ENCODE measurements at regions not wholly inside any gene's neighbourhood (a gene's known extent, or its start where the extent isn't known, plus 50 kb on each side); places are given as distances from the start of the nearest gene placed in this dataset.

- Mint-ChIP-seq H3K27ac (no peak overlapping the region), H3K4me1 (ENCODE audit: low read depth) (peaks cover 4% of the 10 kb centered on the region), H3K9me3 (no peaks in the 10 kb centered on the region), H3K27me3 (peaks cover 10% of the 10 kb centered on the region), H3K4me3 (no peak overlapping the region), H3K36me3 (ENCODE audit: low read depth) (no peaks in the 10 kb centered on the region)
- CTCF ChIA-PET = no interaction called here
- DNase-seq (no peak), ATAC-seq (no peak)
- intact Hi-C loops (cut with micrococcal nuclease) = no loop called here
- POLR2A ChIA-PET = no interaction called here
- no peak for TF ChIP-seq CTCF (IDR thresholded peaks at IDR 0.05)
Measured at GRCh38 chr1:5428351-5428750, 563.9 kb downstream of the NPHP4 start.

- intact Hi-C loops (cut with micrococcal nuclease) = no loop called here
- Mint-ChIP-seq H3K27me3 (peaks cover 11% of the 10 kb centered on the region), H3K27ac (no peak overlapping the region), H3K4me1 (ENCODE audit: low read depth) (peaks cover 16% of the 10 kb centered on the region), H3K9me3 (no peaks in the 10 kb centered on the region), H3K4me3 (no peak overlapping the region), H3K36me3 (ENCODE audit: low read depth) (no peaks in the 10 kb centered on the region)
- TF ChIP-seq CTCF (IDR thresholded peaks at IDR 0.05) = no peak
- no peak for DNase-seq
- ATAC-seq = no peak
- POLR2A ChIA-PET = no interaction called here
- CTCF ChIA-PET = no interaction called here
Measured at GRCh38 chr1:5427026-5427613, 565.1 kb downstream of the NPHP4 start.

GRCh38 chr1:5424802-5425703, 567.2 kb downstream of the NPHP4 start:
- Mint-ChIP-seq H3K9me3 (no peaks in the 10 kb centered on the region), H3K27me3 (peaks cover 10% of the 10 kb centered on the region), H3K4me3 (no peak overlapping the region), H3K27ac (no peak overlapping the region), H3K36me3 (ENCODE audit: low read depth) (no peaks in the 10 kb centered on the region), H3K4me1 (ENCODE audit: low read depth) (peaks cover 21% of the 10 kb centered on the region)
- DNase-seq (no peak), ATAC-seq (no peak)
- intact Hi-C loops (cut with micrococcal nuclease) = no loop called here
- CTCF ChIA-PET = no interaction called here
- TF ChIP-seq CTCF (IDR thresholded peaks at IDR 0.05) = no peak
- POLR2A ChIA-PET = no interaction called here

DNA sequence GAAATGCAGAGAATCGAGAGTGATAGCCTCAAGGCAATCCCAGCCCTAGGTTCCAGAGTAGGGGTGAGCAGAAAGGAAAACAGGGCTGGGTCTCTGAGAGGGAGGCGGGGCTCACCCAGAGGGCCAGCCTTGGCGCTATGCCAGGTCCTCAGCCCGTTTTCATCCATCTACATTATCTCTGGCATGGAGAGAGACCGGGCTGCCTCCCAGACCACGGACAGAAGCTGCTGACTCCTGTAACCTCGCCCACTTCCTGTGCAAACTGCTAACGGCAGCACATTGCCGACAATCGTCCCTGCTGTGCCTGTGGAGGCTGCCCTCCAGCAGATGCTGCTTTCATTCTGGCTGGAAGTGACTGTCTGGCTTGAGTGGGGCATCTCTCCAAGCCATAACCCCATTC, 569.1 kb downstream of the NPHP4 start:
- no peak overlapping the region for H3K4me3 Mint-ChIP-seq
- CTCF ChIA-PET = no interaction called here
- H3K4me1 Mint-ChIP-seq (ENCODE audit: low read depth) = peaks cover 21% of the 10 kb centered on the region
- intact Hi-C loops (cut with micrococcal nuclease) = no loop called here
- POLR2A ChIA-PET = no interaction called here
- no peaks in the 10 kb centered on the region for H3K36me3 Mint-ChIP-seq (ENCODE audit: low read depth)
- TF ChIP-seq CTCF (IDR thresholded peaks at IDR 0.05) = no peak
- DNase-seq (peak; percentile 51), ATAC-seq (peak; percentile 83)
- no peak overlapping the region for H3K27ac Mint-ChIP-seq
- H3K27me3 Mint-ChIP-seq = peaks cover 10% of the 10 kb centered on the region
- no peaks in the 10 kb centered on the region for H3K9me3 Mint-ChIP-seq

DNA sequence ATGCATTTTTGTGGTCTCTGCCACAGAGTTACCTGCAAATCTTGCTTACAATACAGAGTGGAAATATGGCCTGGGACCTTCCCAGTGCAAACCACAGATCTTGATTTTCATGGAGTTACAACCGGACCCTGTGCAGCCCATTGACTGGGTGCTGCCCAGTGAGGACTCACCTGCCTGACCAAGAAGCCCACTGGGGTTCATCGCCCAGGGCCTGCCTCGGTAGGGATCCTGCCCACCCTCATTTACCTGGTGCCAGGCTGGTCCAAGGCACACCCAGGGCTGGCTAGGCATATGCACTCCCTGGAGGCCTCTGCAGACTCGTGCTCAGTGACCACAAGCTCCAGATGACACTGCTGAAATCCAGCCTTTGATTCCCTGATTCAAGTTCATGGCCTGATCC, 572.7 kb downstream of the NPHP4 start:
- DNase-seq = no peak
- intact Hi-C loops (cut with micrococcal nuclease) = no loop called here
- ChIA-PET CTCF (interaction anchor here (1.1 kb wide), 1 partner anchor 8 kb away, joined by 3 read pairs; no protein-coding TSS in a partner anchor), POLR2A (no interaction called here)
- TF ChIP-seq CTCF (IDR thresholded peaks at IDR 0.05) = no peak
- peaks cover 19% of the 10 kb centered on the region for H3K4me1 Mint-ChIP-seq (ENCODE audit: low read depth)
- no peak overlapping the region for H3K27ac Mint-ChIP-seq
- H3K9me3 Mint-ChIP-seq = no peaks in the 10 kb centered on the region
- H3K4me3 Mint-ChIP-seq = no peak overlapping the region
- no peak for ATAC-seq
- peaks cover 3% of the 10 kb centered on the region for H3K27me3 Mint-ChIP-seq
- H3K36me3 Mint-ChIP-seq (ENCODE audit: low read depth) = no peaks in the 10 kb centered on the region

Data from activated CD8-positive, alpha-beta T cell treated with anti-CD3 and anti-CD28 coated beads for 36 hours (primary cell).